WERI-Rb-1 (cell line): ENCODE measurements at regions not wholly inside any gene's neighbourhood (a gene's known extent, or its start where the extent isn't known, plus 50 kb on each side); places are given as distances from the start of the nearest gene placed in this dataset.

ENCODE experiments used
- DNase-seq: peaks from one replicate; pipeline ENCODE4 v3.0.0-alpha.2; 2020
- H3K27ac ChIP-seq: fragments of 250-450 bp; sonication (Bioruptor Pico); 2 replicates; pipeline ENCODE4 v1.5.1; 2020; ENCODE audit warnings: mild to moderate bottlenecking, moderate library complexity
- H3K27me3 ChIP-seq: fragments of 250-450 bp; sonication (Bioruptor Pico); 2 replicates; pipeline ENCODE4 v1.5.1; 2021; ENCODE audit warnings: mild to moderate bottlenecking, low read depth, moderate library complexity; ENCODE audit not compliant: insufficient read depth, severe bottlenecking
- H3K36me3 ChIP-seq: fragments of 250-450 bp; sonication (Bioruptor Pico); 2 replicates; pipeline ENCODE4 v1.5.1; 2020; ENCODE audit warnings: mild to moderate bottlenecking, moderate library complexity
- H3K4me3 ChIP-seq: 2 replicates; pipeline ENCODE4 v1.5.1; 2011; ENCODE audit warnings: low read depth, mild to moderate bottlenecking, control low read depth, low read length
- H3K9me3 ChIP-seq: fragments of 250-450 bp; sonication (Bioruptor Pico); 2 replicates; pipeline ENCODE4 v1.5.1; 2021; ENCODE audit warnings: mild to moderate bottlenecking, moderate library complexity; ENCODE audit not compliant: severe bottlenecking
- TF ChIP-seq, protein P1 (sequence below): IDR thresholded peaks from 2 replicates; pipeline ENCODE4 v1.5.1; 2011; ENCODE audit warnings: low read depth, mild to moderate bottlenecking, control low read depth, inconsistent platforms, low read length

DNA sequence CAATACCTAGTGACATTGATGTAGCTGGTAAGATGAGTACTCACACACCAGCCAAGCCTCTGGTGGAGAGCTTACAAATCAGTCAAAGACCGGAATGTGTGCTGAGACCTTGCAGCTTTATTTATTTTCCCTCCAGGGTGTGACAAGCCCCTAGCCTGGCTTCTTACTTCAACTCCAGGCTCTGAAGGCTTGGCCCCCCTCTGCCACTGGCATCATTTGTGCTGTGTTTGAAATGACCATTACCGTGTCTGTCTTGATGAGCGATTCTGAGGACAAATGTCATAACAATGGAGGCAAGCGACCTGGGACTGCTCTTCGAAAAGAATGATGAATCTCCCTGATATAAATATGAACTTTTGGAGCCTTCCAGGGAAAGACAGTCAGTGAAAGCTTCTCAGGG is 749.9 kb upstream of the HS6ST1 start:
- no peak overlapping the region for H3K27ac ChIP-seq
- TF ChIP-seq, protein P1, sequence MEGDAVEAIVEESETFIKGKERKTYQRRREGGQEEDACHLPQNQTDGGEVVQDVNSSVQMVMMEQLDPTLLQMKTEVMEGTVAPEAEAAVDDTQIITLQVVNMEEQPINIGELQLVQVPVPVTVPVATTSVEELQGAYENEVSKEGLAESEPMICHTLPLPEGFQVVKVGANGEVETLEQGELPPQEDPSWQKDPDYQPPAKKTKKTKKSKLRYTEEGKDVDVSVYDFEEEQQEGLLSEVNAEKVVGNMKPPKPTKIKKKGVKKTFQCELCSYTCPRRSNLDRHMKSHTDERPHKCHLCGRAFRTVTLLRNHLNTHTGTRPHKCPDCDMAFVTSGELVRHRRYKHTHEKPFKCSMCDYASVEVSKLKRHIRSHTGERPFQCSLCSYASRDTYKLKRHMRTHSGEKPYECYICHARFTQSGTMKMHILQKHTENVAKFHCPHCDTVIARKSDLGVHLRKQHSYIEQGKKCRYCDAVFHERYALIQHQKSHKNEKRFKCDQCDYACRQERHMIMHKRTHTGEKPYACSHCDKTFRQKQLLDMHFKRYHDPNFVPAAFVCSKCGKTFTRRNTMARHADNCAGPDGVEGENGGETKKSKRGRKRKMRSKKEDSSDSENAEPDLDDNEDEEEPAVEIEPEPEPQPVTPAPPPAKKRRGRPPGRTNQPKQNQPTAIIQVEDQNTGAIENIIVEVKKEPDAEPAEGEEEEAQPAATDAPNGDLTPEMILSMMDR, result no peak
- H3K36me3 ChIP-seq, result no peaks in the 10 kb centered on the region
- no peaks in the 10 kb centered on the region for H3K9me3 ChIP-seq
- no peak for DNase-seq
- H3K4me3 ChIP-seq, result no peak overlapping the region
- no peaks in the 10 kb centered on the region for H3K27me3 ChIP-seq

DNA sequence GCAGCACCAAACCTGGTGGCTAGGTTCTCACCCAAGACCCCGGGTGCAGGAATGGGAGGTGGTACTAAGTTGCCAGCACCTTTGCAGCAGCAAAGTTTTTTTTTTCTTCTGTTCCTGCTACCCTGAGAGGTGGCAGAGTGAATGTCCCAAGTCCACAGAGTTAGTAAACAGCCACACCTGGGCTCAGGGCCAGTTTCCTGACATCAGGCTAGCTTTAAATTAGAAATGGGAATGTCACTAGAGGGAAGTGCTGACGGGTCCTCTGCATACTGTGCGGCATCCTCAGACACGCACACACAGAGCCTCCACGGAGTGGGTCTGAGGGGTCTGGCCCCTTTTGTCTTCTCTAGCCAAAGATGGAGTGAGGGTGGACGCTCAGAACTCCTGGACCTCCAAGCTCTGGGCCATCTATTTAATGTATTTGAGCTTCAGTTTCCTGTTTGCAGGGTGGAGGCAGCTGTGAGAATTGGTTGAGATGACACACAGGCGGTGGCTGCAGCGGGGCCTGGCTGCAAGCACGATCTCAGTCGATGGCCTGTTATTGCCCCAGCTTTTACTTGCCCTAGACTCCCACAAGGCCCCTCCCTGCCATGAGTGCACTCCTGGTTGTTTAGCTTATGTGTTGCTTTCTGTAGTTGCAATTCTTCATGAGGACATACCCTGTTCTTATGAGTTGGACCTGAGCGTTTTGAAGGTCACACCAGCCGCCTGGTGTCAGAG is 751.4 kb upstream of the HS6ST1 start:
- H3K36me3 ChIP-seq, result no peaks in the 10 kb centered on the region
- no peak for DNase-seq
- H3K27me3 ChIP-seq, result no peaks in the 10 kb centered on the region
- no peak overlapping the region for H3K4me3 ChIP-seq
- TF ChIP-seq, protein P1, result no peak
- H3K27ac ChIP-seq, result no peak overlapping the region
- H3K9me3 ChIP-seq, result no peaks in the 10 kb centered on the region

DNA sequence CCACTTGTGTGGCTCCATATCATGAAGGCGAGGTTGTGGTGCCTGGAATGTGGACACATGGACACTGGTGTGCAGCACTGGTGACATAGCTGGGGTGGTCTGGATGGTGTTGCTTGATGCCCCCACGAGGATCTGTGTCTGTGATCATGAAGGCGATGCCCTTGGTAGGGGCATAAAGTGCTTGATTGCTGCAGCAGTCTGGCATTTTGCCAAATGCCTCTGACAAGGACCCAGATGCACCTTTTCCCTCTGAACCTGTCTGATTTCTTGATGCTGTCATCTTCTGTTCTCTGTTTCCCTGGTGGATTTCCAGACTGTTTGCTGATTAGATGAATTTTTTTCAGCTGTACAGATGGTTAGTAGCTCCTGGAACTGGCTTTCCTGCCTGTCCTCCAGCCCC is 752.0 kb upstream of the HS6ST1 start:
- no peak overlapping the region for H3K4me3 ChIP-seq
- H3K36me3 ChIP-seq, result no peaks in the 10 kb centered on the region
- no peak overlapping the region for H3K27ac ChIP-seq
- no peaks in the 10 kb centered on the region for H3K9me3 ChIP-seq
- TF ChIP-seq, protein P1, result no peak
- DNase-seq, result no peak
- no peaks in the 10 kb centered on the region for H3K27me3 ChIP-seq

DNA sequence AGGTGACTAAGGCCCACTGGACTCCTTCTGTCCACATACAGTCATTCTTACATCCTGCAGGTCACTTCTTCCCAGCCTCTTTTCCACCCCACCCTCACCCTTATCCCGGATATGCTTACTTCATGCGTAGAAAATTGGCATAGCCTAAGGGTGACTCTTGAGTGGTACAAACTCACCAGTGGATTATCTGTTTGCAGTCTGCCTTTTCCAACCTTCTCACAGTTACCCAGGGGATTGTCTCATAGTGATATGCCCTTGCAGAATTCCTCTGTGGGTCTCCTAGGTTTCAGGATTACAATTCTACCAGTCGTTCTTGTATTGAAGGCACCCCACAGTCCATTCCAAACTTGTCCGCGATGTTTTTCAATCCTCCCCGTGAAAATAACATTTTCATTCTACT is 752.9 kb upstream of the HS6ST1 start:
- no peaks in the 10 kb centered on the region for H3K36me3 ChIP-seq
- TF ChIP-seq, protein P1, result no peak
- H3K4me3 ChIP-seq, result no peak overlapping the region
- H3K27me3 ChIP-seq, result no peaks in the 10 kb centered on the region
- no peak overlapping the region for H3K27ac ChIP-seq
- DNase-seq, result no peak
- H3K9me3 ChIP-seq, result no peaks in the 10 kb centered on the region

DNA sequence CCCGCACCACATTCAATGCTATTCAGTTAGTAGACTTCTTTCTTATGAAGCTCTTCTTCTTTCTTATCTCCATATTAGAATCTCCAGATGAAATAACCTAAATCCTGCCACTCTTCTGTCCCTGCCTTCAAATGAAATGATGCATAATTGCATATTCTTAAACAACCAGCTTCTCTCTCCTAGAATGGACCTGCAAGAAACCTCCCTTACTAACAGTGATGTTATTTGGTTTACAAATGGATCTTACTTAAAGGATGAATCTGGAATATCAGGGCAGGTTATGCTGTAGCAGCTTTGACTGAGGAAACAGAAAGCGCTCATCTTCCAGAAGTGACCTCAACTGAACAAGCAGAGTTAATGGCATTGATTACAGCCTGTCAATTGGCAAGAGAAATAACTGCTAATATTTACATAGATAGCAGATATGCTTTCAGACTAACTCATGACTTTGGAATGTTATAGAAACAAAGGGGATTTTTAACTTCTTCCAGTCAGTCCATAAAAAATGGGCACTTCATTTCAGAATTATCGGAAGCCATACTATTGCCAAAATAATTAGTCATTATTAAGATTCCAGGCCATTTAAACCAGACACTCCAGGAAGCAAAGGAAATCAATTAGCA is 755.7 kb upstream of the HS6ST1 start:
- TF ChIP-seq, protein P1, result no peak
- H3K4me3 ChIP-seq, result no peak overlapping the region
- no peak for DNase-seq
- H3K9me3 ChIP-seq, result no peaks in the 10 kb centered on the region
- no peaks in the 10 kb centered on the region for H3K36me3 ChIP-seq
- H3K27ac ChIP-seq, result no peak overlapping the region
- H3K27me3 ChIP-seq, result no peaks in the 10 kb centered on the region
